HUES6 (cell line): ENCODE measurements at regions not wholly inside any gene's neighbourhood (a gene's known extent, or its start where the extent isn't known, plus 50 kb on each side); places are given as distances from the start of the nearest gene placed in this dataset.
"Not testable (repeated sequence)": the region's sequence is repeated elsewhere in the genome, so short reads cannot be mapped to it uniquely, and the experiment has no call there.

Experiments used
- H3K27ac ChIP-seq: 2 replicates; pipeline ENCODE4 v1.7.0; 2013; ENCODE audit warnings: low read depth, mild to moderate bottlenecking, low read length, inconsistent platforms
- H3K27me3 ChIP-seq: 2 replicates; pipeline ENCODE4 v1.6.1; 2013; ENCODE audit warnings: low read length; ENCODE audit not compliant: control insufficient read depth, insufficient read depth
- H3K36me3 ChIP-seq: 2 replicates; pipeline ENCODE4 v1.6.1; 2013; ENCODE audit warnings: low read length; ENCODE audit not compliant: control insufficient read depth, insufficient read depth
- H3K4me1 ChIP-seq: 2 replicates; pipeline ENCODE4 v1.6.1; 2013; ENCODE audit warnings: low read length; ENCODE audit not compliant: control insufficient read depth, insufficient read depth
- H3K4me3 ChIP-seq: 2 replicates; pipeline ENCODE4 v1.5.1; 2013; ENCODE audit warnings: low read depth, low read length
- H3K9ac ChIP-seq: one replicate; pipeline ENCODE4 v1.6.1; 2013; ENCODE audit warnings: mild to moderate bottlenecking, low read length
- H3K9me3 ChIP-seq: 2 replicates; pipeline ENCODE4 v1.6.1; 2013; ENCODE audit warnings: low read depth, low read length; ENCODE audit not compliant: control insufficient read depth, insufficient read depth

DNA sequence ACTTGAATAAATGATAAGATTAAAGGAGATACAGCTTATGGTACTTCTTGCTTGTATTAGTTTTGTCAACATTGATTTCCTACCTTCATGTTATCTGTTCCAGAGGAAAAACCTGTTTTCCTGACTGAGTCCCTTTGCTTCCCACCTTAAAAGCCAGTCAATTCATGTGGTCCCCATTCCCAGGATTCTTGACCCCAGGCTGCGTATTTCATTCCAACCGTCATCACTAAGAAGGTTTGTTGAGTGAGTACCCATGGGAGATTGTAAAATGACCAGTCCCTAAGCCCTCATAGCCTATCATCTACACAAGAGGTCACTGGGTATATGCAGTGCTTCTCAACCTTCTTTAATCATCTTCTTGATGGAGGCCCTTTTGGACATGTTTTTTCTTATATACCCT, 52.2 kb downstream of the BEX3 start:
- 0 out of 2 replicates have a peak, but pooled peaks cover 4% of the 10 kb centered on the region for H3K9me3 ChIP-seq
- H3K4me1 ChIP-seq = peaks cover 45% of the 10 kb centered on the region
- H3K4me3 ChIP-seq = peak overlapping the region; percentile 17; the same call in 1 of the 2 replicates
- no peaks in the 10 kb centered on the region; the same call in 1 of the 2 replicates for H3K27me3 ChIP-seq
- H3K36me3 ChIP-seq = peaks cover 27% of the 10 kb centered on the region; the same call in 1 of the 2 replicates
- peak overlapping the region; percentile 68 for H3K9ac ChIP-seq
- peak overlapping the region; percentile 59; the same call in 1 of the 2 replicates for H3K27ac ChIP-seq

DNA sequence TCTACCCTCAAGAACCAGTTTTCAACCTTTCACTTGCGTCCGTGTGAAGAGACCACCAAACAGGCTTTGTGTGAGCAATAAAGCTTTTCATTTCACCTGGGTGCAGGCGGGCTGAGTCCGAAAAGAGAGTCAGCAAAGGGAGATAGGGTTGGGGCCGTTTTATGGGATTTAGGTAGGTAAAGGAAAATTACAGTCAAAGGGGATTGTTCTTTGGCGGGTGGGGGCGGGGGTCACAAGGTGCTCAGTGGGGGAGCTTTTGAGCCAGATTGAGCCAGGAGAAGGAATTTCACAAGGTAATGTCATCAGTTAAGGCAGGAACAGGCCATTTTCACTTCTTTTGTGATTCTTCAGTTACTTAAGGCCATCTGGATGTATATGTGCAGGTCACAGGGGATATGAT, 52.7 kb downstream of the BEX3 start:
- H3K4me1 ChIP-seq = peaks cover 40% of the 10 kb centered on the region
- peak overlapping the region; percentile 59; the same call in 1 of the 2 replicates for H3K27ac ChIP-seq
- H3K27me3 ChIP-seq, H3K9me3 ChIP-seq: not testable (repeated sequence)
- H3K36me3 ChIP-seq = peaks cover 26% of the 10 kb centered on the region; the same call in 1 of the 2 replicates
- peak overlapping the region; percentile 68 for H3K9ac ChIP-seq
- peak overlapping the region; percentile 17; the same call in 1 of the 2 replicates for H3K4me3 ChIP-seq

DNA sequence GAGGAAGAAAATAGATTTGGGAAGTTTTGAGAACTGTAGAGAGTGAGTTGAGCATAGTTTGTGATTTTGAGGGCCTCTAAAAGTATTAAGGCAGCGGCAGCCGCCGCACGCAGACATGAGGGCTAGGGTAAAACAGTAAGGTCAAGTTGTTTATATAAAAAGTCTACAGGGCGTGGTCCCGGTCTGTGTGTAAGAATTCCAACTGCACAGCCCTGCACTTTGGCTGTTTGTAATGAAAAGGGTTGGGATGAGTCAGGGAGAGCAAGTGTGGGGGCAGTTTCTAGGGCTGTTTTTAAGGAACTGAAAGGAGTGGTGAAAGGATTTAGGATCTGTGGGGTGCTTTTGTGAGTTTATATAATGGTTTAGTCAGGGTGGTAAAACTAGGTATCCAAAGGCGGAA, 55.0 kb downstream of the BEX3 start:
- peak overlapping the region; percentile 63; the same call in 1 of the 2 replicates for H3K4me3 ChIP-seq
- H3K27ac ChIP-seq = no peak overlapping the region
- H3K9me3 ChIP-seq = 0 out of 2 replicates have a peak, but pooled peaks cover 4% of the 10 kb centered on the region
- H3K4me1 ChIP-seq = peaks cover 44% of the 10 kb centered on the region
- H3K36me3 ChIP-seq = peaks cover 26% of the 10 kb centered on the region; the same call in 1 of the 2 replicates
- no peaks in the 10 kb centered on the region; the same call in 1 of the 2 replicates for H3K27me3 ChIP-seq
- peak overlapping the region; percentile 88 for H3K9ac ChIP-seq

DNA sequence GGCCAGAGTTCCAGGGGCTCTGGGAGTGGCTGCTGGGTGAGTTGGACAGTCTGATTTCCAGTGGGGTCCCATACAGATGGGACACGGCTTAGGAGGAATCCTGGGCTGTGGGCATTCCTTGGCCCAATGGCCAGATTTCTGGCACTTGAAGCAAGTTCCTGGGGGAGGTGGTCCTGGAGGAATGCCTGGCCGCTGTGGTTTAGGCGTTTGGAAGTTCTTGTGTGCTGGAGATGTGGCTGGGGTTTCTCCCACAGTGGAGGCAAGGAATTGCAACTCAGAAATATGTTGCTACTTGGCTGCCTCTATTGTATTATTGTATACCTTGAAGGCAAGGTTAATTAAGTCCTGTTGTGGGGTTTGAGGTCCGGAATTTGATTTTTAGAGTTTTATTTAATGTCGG, 56.5 kb downstream of the BEX3 start:
- not testable (repeated sequence) for H3K27me3 ChIP-seq, H3K27ac ChIP-seq, H3K9me3 ChIP-seq
- peaks cover 32% of the 10 kb centered on the region; the same call in 1 of the 2 replicates for H3K36me3 ChIP-seq
- H3K4me1 ChIP-seq = peaks cover 52% of the 10 kb centered on the region
- H3K9ac ChIP-seq = peak overlapping the region; percentile 88
- H3K4me3 ChIP-seq = peak overlapping the region; percentile 63; the same call in 1 of the 2 replicates

DNA sequence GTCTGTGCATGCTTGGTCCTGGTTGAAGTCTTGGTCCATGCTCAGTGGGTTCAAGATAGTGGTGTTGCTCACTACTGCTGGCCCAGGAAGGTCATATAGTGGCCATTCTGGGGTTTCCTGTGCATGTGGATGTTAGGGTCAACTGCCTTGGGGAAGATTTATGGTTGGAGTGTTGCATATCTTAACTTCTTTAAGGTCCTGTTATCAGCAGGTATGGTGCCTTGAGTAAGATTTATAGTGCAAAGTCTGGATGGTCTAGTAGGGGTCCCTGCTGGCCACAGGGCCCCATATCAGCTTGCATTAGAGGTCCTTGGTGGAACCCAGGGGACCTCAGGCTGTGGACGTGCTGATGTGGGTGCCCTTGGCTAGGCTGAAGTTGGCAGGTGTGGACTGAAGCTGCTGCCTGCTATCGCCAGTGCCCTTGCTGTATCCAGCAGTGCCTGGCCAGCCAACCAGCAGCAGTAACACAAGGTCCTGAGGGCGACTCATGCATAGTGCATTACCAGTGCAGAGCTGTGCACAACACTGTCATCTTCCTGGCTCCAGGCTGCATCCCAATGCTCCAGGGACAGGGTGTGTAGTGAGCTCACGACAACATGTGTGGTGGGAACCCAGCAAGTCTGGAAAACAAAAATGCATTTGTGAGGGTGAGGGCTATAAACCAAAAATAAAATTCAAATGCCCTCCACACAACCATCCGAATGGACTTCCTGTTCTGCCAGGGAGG, 61.0 kb downstream of the BEX3 start:
- Histone ChIP-seq H3K4me1 (peaks cover 66% of the 10 kb centered on the region), H3K9ac (peak overlapping the region; percentile 17), H3K27me3 (0 out of 2 replicates have a peak, but pooled peaks cover 4% of the 10 kb centered on the region), H3K36me3 (peaks cover 16% of the 10 kb centered on the region; the same call in 1 of the 2 replicates), H3K9me3 (0 out of 2 replicates have a peak, but pooled peaks cover 4% of the 10 kb centered on the region), H3K4me3 (no peak overlapping the region; the same call in 1 of the 2 replicates), H3K27ac (peak overlapping the region; percentile 58; the same call in 1 of the 2 replicates)

DNA sequence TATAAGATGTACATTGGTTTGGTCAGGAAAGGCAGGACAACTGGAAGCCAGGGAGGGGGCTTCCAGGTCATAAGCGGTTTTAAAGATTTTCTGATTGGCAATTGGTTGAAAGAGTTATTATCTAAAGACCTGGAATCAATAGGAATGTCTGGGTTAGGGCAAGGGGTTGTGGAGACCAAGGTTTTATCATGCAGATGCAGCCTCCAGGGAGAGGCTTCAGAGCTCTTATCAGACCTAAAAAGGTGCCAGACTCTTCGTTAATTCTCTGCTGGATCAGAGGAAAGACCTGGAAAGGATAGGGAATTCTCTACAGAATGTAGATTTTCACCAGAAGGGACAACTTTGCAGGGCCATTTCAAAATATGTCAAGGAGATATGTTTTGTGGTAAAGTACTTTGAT, 62.8 kb downstream of the BEX3 start:
- H3K4me1 ChIP-seq = peaks cover 82% of the 10 kb centered on the region
- H3K27me3 ChIP-seq = peaks cover 4% of the 10 kb centered on the region; the same call in 1 of the 2 replicates
- peak overlapping the region; percentile 91; the same call in 1 of the 2 replicates for H3K27ac ChIP-seq
- peaks cover 10% of the 10 kb centered on the region; the same call in 1 of the 2 replicates for H3K36me3 ChIP-seq
- no peaks in the 10 kb centered on the region for H3K9me3 ChIP-seq
- H3K4me3 ChIP-seq = peak overlapping the region; percentile 31; the same call in 1 of the 2 replicates
- H3K9ac ChIP-seq = peak overlapping the region; percentile 72

DNA sequence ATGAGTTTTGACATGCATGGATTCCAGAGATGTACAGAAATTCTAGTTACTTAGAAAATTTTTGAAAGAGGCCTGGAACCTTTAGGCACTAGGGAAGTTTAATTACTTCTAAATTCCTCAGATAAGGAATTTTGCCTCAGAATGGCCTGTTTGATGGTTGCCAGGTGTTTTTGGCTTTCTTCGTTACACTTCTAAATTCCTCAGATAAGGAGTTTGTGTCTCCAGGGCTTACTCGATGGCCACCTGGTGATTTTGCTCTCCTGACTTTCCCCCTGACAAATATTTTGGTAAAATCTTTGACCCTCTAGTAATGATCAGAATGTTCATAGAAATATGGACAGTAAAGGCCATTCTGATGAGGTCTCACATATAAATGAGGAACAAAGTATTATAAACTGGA, 64.3 kb downstream of the BEX3 start:
- Histone ChIP-seq H3K27ac (peak overlapping the region; percentile 91), H3K36me3 (peaks cover 10% of the 10 kb centered on the region; the same call in 1 of the 2 replicates), H3K4me1 (peaks cover 84% of the 10 kb centered on the region), H3K9ac (peak overlapping the region; percentile 72), H3K27me3 (peaks cover 4% of the 10 kb centered on the region; the same call in 1 of the 2 replicates), H3K9me3 (no peaks in the 10 kb centered on the region), H3K4me3 (peak overlapping the region; percentile 30; the same call in 1 of the 2 replicates)

DNA sequence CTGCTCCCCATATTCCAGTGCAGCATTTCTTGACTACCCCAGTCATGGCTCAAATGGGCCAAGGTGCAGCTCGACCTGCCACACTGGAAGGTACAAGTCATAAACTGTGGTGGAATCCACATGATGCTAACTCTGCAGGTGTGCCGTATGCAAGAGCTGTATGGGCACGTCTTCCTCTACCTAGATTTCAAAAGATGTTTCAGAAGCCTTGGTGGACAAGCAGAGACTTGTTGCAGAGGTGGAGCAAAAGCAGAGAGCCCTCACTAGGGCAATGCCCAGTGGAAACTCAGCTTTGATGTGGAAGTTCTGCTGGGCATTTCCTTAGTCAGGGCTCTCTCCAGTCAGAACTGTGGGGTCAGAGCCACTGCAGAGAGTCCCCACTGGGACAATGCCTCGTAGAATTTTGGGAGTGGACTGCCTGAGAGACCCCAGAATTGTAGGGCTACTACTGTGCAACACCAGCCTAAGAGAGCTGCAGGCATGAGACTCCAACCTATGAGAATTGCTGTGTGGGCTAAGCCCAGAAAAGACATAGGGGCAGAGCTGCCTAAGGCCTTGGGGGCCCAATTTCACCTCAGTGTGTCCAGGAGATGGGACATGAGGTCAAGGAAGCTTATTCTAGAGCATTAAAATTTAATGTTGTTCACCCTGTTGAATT, 65.7 kb downstream of the BEX3 start:
- H3K27ac ChIP-seq = peak overlapping the region; percentile 50; the same call in 1 of the 2 replicates
- peak overlapping the region; percentile 22 for H3K9ac ChIP-seq
- peaks cover 77% of the 10 kb centered on the region for H3K4me1 ChIP-seq
- H3K9me3 ChIP-seq = no peaks in the 10 kb centered on the region
- H3K4me3 ChIP-seq = no peak overlapping the region
- peaks cover 5% of the 10 kb centered on the region; the same call in 1 of the 2 replicates for H3K36me3 ChIP-seq
- peaks cover 4% of the 10 kb centered on the region; the same call in 1 of the 2 replicates for H3K27me3 ChIP-seq

DNA sequence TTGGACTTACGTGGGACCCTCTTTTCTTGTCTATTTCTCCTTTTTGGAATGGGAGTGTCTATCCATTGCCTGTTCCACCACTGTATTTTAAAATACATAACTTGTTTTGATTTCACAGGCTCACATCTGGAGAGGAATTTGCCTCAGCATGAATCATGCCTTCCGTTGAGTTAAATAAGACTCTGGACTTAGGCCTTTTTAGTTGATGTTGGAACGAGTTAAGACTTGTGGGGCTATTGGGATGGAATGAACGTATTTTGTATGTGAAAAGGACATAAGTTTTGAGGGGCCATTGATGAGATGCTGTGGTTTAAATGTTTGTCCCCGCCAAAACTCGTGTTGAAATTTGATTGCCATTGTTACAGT, 66.2 kb downstream of the BEX3 start:
- Histone ChIP-seq H3K27ac (peak overlapping the region; percentile 50; the same call in 1 of the 2 replicates), H3K9me3 (peaks cover 2% of the 10 kb centered on the region; the same call in 1 of the 2 replicates), H3K36me3 (peaks cover under 1% of the 10 kb centered on the region; the same call in 1 of the 2 replicates), H3K4me1 (peaks cover 72% of the 10 kb centered on the region), H3K27me3 (peaks cover 4% of the 10 kb centered on the region; the same call in 1 of the 2 replicates), H3K4me3 (no peak overlapping the region), H3K9ac (no peak overlapping the region)

DNA sequence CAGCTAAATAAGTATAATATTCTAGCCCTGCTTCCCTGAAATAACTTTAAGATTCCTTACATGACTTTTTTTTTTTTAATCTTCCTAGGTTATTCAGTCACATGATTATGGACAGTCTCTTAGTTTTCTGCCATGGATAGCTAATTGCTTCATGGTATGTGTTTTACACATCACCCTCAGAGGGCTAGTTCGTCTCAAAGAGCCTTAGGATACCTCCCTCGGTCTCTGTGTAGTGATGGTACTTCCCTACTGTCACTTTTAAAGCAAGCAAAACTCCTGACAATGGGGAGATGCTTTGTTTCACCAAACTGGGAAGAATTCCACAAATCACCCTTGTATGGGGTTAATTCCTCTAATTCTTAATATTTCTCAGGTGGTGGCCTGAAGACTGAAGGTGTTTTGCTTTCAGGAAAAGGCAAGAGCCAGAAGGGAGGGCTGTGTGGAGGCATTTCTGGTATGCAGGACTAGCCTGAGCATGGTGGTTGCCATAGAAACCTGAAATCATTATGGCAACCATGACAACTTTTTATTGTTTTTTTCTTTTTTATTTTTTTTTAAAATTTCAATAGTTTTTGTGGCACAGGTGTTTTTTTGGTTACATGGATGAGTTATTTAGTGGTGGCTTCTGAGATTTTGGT, 70.4 kb downstream of the BEX3 start:
- Histone ChIP-seq H3K4me1 (peaks cover 35% of the 10 kb centered on the region), H3K9ac (no peak overlapping the region), H3K27me3 (peaks cover 1% of the 10 kb centered on the region; the same call in 1 of the 2 replicates), H3K27ac (peak overlapping the region; percentile 43), H3K9me3 (peaks cover 12% of the 10 kb centered on the region), H3K4me3 (no peak overlapping the region), H3K36me3 (peaks cover 21% of the 10 kb centered on the region)
